ENCODE measurements at regions not wholly inside any gene's neighbourhood (a gene's known extent, or its start where the extent isn't known, plus 50 kb on each side); places are given as distances from the start of the nearest gene placed in this dataset.

DNA sequence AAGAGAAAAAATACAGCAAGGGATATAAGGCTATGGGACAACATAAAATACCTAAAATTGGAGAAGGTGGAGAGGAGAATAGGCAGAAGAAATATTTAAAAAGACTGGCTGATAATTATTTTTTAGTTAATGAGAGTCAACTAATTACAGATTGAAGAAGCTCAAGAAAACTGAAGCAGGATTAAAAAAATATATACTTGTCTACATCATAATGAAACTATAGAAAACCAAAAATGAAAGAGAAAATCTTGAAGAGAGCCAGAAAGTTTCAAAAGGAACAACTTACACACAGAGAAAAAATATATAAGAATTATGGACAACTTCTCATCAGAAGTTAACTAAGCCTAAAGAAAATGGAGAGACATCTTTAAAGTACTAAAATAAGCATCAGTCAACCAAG lies 62.9 kb upstream of the APCDD1 start:
- H3K14ac ChIP-seq (replicated peaks; ENCODE audit: low read depth, low read length) = no peak overlapping the region
- no peak overlapping the region for H2BK5ac ChIP-seq (ENCODE audit: low read depth, low read length, poor library complexity, severe bottlenecking)
- POLR2A ChIA-PET (ENCODE audit: unreplicated experiment) = no interaction called here
- DNase-seq (no peak), ATAC-seq (ENCODE audit: low read depth) (no peak)
- no peak overlapping the region for H3K4me2 ChIP-seq (ENCODE audit: low read depth, low read length)
- no peak overlapping the region for H4K91ac ChIP-seq (ENCODE audit: insufficient read depth, low read depth, low read length)
- H3K4me3 ChIP-seq (ENCODE audit: insufficient read depth, low read depth, low read length) = no peak overlapping the region
- H3K27me3 ChIP-seq (ENCODE audit: control insufficient read depth, insufficient read depth, low read length) = no peaks in the 10 kb centered on the region
- no peak overlapping the region for H4K8ac ChIP-seq (ENCODE audit: low read depth in 2 of 2, low read length in 2 of 2)
- H2AFZ ChIP-seq (replicated peaks; ENCODE audit: low read length, poor library complexity) = no peak overlapping the region
- H2AK5ac ChIP-seq (ENCODE audit: low read depth, low read length) = no peak overlapping the region
- H3K4ac ChIP-seq (ENCODE audit: low read depth, low read length) = no peak overlapping the region
- H4K5ac ChIP-seq (ENCODE audit: low read depth, low read length) = no peak overlapping the region
- no peaks in the 10 kb centered on the region for H3K9me3 ChIP-seq (ENCODE audit: control insufficient read depth, insufficient read depth, low read length)
- in situ Hi-C loops (cut with MboI; ENCODE audit: low sequenced_read_pairs) = no loop called here
- no peak overlapping the region for H2AK9ac ChIP-seq (replicated peaks; ENCODE audit: low read depth, low read length, poor library complexity)
- BruUV-seq (replicated peaks) = no TSS peak
- no peak overlapping the region for H2BK120ac ChIP-seq (ENCODE audit: low read depth, low read length)
- intact Hi-C loops (cut with micrococcal nuclease) = no loop called here
- H3K27ac ChIP-seq (ENCODE audit: insufficient read depth, low read length) = no peak overlapping the region
- H4K20me1 ChIP-seq (ENCODE audit: insufficient read depth, low read length) = no peaks in the 10 kb centered on the region
- CTCF ChIA-PET = no interaction called here
- dilution Hi-C loops (cut with HindIII; ENCODE audit: low sequenced_read_pairs, unreplicated experiment) = no loop called here
- no peaks in the 10 kb centered on the region for H3K36me3 ChIP-seq (ENCODE audit: control insufficient read depth, insufficient read depth, low read length)
- no peak overlapping the region for H2BK15ac ChIP-seq (ENCODE audit: low read depth, low read length)
- no peak overlapping the region for H3K23ac ChIP-seq (ENCODE audit: low read depth, low read length)
- peaks cover 2% of the 10 kb centered on the region for H3K4me1 ChIP-seq (ENCODE audit: control insufficient read depth, insufficient read depth, low read length)
- no peak overlapping the region for H3K56ac ChIP-seq (ENCODE audit: extremely low read depth, insufficient read depth, low read length)
- TF ChIP-seq MAFK (IDR thresholded peaks at IDR 0.05; ENCODE audit: low read depth, low read length) (no peak), MAZ (IDR thresholded peaks at IDR 0.05; ENCODE audit: borderline replicate concordance, low read depth, low read length) (no peak), POLR2A (IDR thresholded peaks at IDR 0.05; ENCODE audit: low read depth, low read length) (no peak), RAD21 (IDR thresholded peaks at IDR 0.05; ENCODE audit: low read length) (no peak), BHLHE40 (IDR thresholded peaks at IDR 0.05; ENCODE audit: low read depth, low read length) (no peak), SMC3 (IDR thresholded peaks at IDR 0.05; ENCODE audit: low read depth, low read length) (no peak), MXI1 (IDR thresholded peaks at IDR 0.05; ENCODE audit: borderline replicate concordance, low read depth, low read length) (no peak), CHD1 (IDR thresholded peaks at IDR 0.05; ENCODE audit: low read depth, low read length) (no peak), RCOR1 (IDR thresholded peaks at IDR 0.05; ENCODE audit: insufficient replicate concordance, low read length) (no peak), ELK1 (IDR thresholded peaks at IDR 0.05; ENCODE audit: borderline replicate concordance, low read depth, low read length) (no peak), CEBPB (IDR thresholded peaks at IDR 0.05; ENCODE audit: low read depth, low read length) (no peak), NFE2L2 (IDR thresholded peaks at IDR 0.05; ENCODE audit: low read depth, low read length) (no peak), FOS (IDR thresholded peaks at IDR 0.05; ENCODE audit: low read depth, low read length) (no peak), RFX5 (IDR thresholded peaks at IDR 0.05; ENCODE audit: low read depth, low read length) (no peak), CTCF (conservative IDR thresholded peaks at IDR 0.05; ENCODE audit: low read depth, low read length) (no peak)
- TF ChIP-seq, protein P1, sequence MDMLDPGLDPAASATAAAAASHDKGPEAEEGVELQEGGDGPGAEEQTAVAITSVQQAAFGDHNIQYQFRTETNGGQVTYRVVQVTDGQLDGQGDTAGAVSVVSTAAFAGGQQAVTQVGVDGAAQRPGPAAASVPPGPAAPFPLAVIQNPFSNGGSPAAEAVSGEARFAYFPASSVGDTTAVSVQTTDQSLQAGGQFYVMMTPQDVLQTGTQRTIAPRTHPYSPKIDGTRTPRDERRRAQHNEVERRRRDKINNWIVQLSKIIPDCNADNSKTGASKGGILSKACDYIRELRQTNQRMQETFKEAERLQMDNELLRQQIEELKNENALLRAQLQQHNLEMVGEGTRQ (IDR thresholded peaks at IDR 0.05; ENCODE audit: low read depth, low read length) = no peak
- no peaks in the 10 kb centered on the region for H3K79me1 ChIP-seq (ENCODE audit: low read depth in 1 of 2, low read length in 2 of 2)
- no peak overlapping the region for H3K9ac ChIP-seq (ENCODE audit: low read depth, low read length)
- no peaks in the 10 kb centered on the region for H3K9me1 ChIP-seq (ENCODE audit: insufficient read depth, low read length)
- no peak overlapping the region for H3K18ac ChIP-seq (ENCODE audit: low read depth, low read length)
- no peak overlapping the region for H2BK20ac ChIP-seq (ENCODE audit: low read depth, low read length)

All from IMR-90 (cell line).